ENCODE measurements at regions not wholly inside any gene's neighbourhood (a gene's known extent, or its start where the extent isn't known, plus 50 kb on each side); places are given as distances from the start of the nearest gene placed in this dataset.

GRCh38 chr2:56933976-56934375, 750.2 kb downstream of the CCDC85A start:
- no peak for TF ChIP-seq CTCF (IDR thresholded peaks at IDR 0.05; ENCODE audit: insufficient read depth, low read length, poor library complexity, severe bottlenecking)
- no peak overlapping the region for H3K4me3 ChIP-seq (ENCODE audit: low read depth, low read length)
- no peaks in the 10 kb centered on the region for H3K27me3 ChIP-seq (ENCODE audit: control insufficient read depth, insufficient read depth, low read length)
- H3K36me3 ChIP-seq (ENCODE audit: control insufficient read depth, insufficient read depth, low read length): no peaks in the 10 kb centered on the region
- DNase-seq (ENCODE audit: low read depth): no peak

- TF ChIP-seq CTCF (IDR thresholded peaks at IDR 0.05; ENCODE audit: insufficient read depth, low read length, poor library complexity, severe bottlenecking): no peak
- no peak for DNase-seq (ENCODE audit: low read depth)
- Histone ChIP-seq H3K36me3 (ENCODE audit: control insufficient read depth, insufficient read depth, low read length) (no peaks in the 10 kb centered on the region), H3K4me3 (ENCODE audit: low read depth, low read length) (no peak overlapping the region), H3K27me3 (ENCODE audit: control insufficient read depth, insufficient read depth, low read length) (no peaks in the 10 kb centered on the region)
Observed at GRCh38 chr2:56934866-56935265, 751.1 kb downstream of the CCDC85A start.

- Histone ChIP-seq H3K27me3 (ENCODE audit: control insufficient read depth, insufficient read depth, low read length) (no peaks in the 10 kb centered on the region), H3K36me3 (ENCODE audit: control insufficient read depth, insufficient read depth, low read length) (no peaks in the 10 kb centered on the region), H3K4me3 (ENCODE audit: low read depth, low read length) (no peak overlapping the region)
- no peak for DNase-seq (ENCODE audit: low read depth)
- TF ChIP-seq CTCF (IDR thresholded peaks at IDR 0.05; ENCODE audit: insufficient read depth, low read length, poor library complexity, severe bottlenecking): no peak
Observed at GRCh38 chr2:56940054-56940453, 756.3 kb downstream of the CCDC85A start.

GRCh38 chr2:56952871-56953270, 769.1 kb downstream of the CCDC85A start:
- no peak for TF ChIP-seq CTCF (IDR thresholded peaks at IDR 0.05; ENCODE audit: insufficient read depth, low read length, poor library complexity, severe bottlenecking)
- no peak for DNase-seq (ENCODE audit: low read depth)
- H3K36me3 ChIP-seq (ENCODE audit: control insufficient read depth, insufficient read depth, low read length): no peaks in the 10 kb centered on the region
- H3K27me3 ChIP-seq (ENCODE audit: control insufficient read depth, insufficient read depth, low read length): no peaks in the 10 kb centered on the region
- H3K4me3 ChIP-seq (ENCODE audit: low read depth, low read length): no peak overlapping the region

- TF ChIP-seq CTCF (IDR thresholded peaks at IDR 0.05; ENCODE audit: insufficient read depth, low read length, poor library complexity, severe bottlenecking): no peak
- Histone ChIP-seq H3K36me3 (ENCODE audit: control insufficient read depth, insufficient read depth, low read length) (no peaks in the 10 kb centered on the region), H3K27me3 (ENCODE audit: control insufficient read depth, insufficient read depth, low read length) (no peaks in the 10 kb centered on the region), H3K4me3 (ENCODE audit: low read depth, low read length) (no peak overlapping the region)
- DNase-seq (ENCODE audit: low read depth): no peak
Observed at GRCh38 chr2:56960581-56960980, 776.8 kb downstream of the CCDC85A start.

- Histone ChIP-seq H3K27me3 (ENCODE audit: control insufficient read depth, insufficient read depth, low read length) (no peaks in the 10 kb centered on the region), H3K4me3 (ENCODE audit: low read depth, low read length) (no peak overlapping the region), H3K36me3 (ENCODE audit: control insufficient read depth, insufficient read depth, low read length) (no peaks in the 10 kb centered on the region)
- TF ChIP-seq CTCF (IDR thresholded peaks at IDR 0.05; ENCODE audit: insufficient read depth, low read length, poor library complexity, severe bottlenecking): no peak
- DNase-seq (ENCODE audit: low read depth): no peak
Observed at GRCh38 chr2:56962673-56963072, 778.9 kb downstream of the CCDC85A start.
